ENCODE measurements at regions not wholly inside any gene's neighbourhood (a gene's known extent, or its start where the extent isn't known, plus 50 kb on each side); places are given as distances from the start of the nearest gene placed in this dataset.
"Not testable (repeated sequence)": the region's sequence is repeated elsewhere in the genome, so short reads cannot be mapped to it uniquely, and the experiment has no call there.

GRCh38 chr1:104322131-104322530 is 572.4 kb downstream of the AMY1C start:
- no peak overlapping the region for H3K27ac ChIP-seq (ENCODE audit: low read depth, low read length)
- no peak overlapping the region for H3K4me3 ChIP-seq (ENCODE audit: low read depth in 1 of 2, low read length in 2 of 2)
- no peaks in the 10 kb centered on the region for H3K27me3 ChIP-seq (ENCODE audit: control insufficient read depth in 1 of 2, insufficient read depth in 2 of 2, low read length in 2 of 2)
- no peaks in the 10 kb centered on the region for H3K4me1 ChIP-seq (ENCODE audit: insufficient read depth, low read length)
- H3K9me3 ChIP-seq (ENCODE audit: low read length): no peaks in the 10 kb centered on the region
- H3K36me3 ChIP-seq (ENCODE audit: insufficient read depth, low read length): no peaks in the 10 kb centered on the region
- H3K9ac ChIP-seq (ENCODE audit: low read length): no peak overlapping the region

DNA sequence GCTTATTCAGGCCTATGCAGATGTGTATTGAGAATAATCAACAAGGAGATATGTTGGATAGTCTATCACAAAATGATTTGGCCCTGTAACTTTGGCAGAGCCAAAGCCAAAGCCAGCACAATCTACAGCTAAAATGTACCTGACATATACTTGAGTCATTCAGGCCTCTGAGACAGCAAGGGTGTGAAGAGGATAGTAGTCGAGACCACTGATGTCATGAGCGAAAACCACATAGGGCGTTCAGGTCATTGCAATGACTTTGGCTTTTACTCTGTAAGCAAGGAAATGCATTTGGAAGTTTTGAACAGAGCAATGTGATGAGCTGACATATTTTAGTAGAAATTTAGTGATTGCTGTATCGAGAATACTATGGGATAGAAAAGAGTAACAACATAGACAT is 579.6 kb downstream of the AMY1C start:
- no peaks in the 10 kb centered on the region for H3K36me3 ChIP-seq (ENCODE audit: insufficient read depth, low read length)
- H3K27ac ChIP-seq (ENCODE audit: low read depth, low read length): no peak overlapping the region
- H3K4me3 ChIP-seq (ENCODE audit: low read depth in 1 of 2, low read length in 2 of 2): no peak overlapping the region
- H3K9ac ChIP-seq (ENCODE audit: low read length): no peak overlapping the region
- no peaks in the 10 kb centered on the region for H3K27me3 ChIP-seq (ENCODE audit: control insufficient read depth in 1 of 2, insufficient read depth in 2 of 2, low read length in 2 of 2)
- no peaks in the 10 kb centered on the region for H3K9me3 ChIP-seq (ENCODE audit: low read length)
- H3K4me1 ChIP-seq (ENCODE audit: insufficient read depth, low read length): no peaks in the 10 kb centered on the region

DNA sequence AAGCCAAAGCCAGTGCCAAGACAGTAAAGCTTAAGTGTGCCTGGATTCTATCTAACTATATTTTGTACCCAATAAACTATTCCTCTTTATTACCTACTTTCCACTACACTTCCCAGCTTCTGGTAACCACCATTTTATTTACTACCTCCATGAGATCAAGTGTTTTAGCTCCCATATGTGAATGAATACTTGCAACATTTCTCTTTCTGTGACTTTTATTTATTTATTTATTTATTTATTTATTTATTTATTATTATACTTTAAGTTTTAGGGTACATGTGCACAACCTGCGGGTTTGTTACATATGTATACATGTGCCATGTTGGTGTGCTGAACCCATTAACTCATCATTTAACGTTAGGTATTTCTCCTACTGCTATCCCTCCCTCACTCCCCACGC is 582.1 kb downstream of the AMY1C start:
- no peaks in the 10 kb centered on the region for H3K9me3 ChIP-seq (ENCODE audit: low read length)
- H3K27me3 ChIP-seq (ENCODE audit: control insufficient read depth in 1 of 2, insufficient read depth in 2 of 2, low read length in 2 of 2): no peaks in the 10 kb centered on the region
- H3K4me1 ChIP-seq (ENCODE audit: insufficient read depth, low read length): no peaks in the 10 kb centered on the region
- H3K27ac ChIP-seq (ENCODE audit: low read depth, low read length): no peak overlapping the region
- no peaks in the 10 kb centered on the region for H3K36me3 ChIP-seq (ENCODE audit: insufficient read depth, low read length)
- no peak overlapping the region for H3K4me3 ChIP-seq (ENCODE audit: low read depth in 1 of 2, low read length in 2 of 2)
- no peak overlapping the region for H3K9ac ChIP-seq (ENCODE audit: low read length)

DNA sequence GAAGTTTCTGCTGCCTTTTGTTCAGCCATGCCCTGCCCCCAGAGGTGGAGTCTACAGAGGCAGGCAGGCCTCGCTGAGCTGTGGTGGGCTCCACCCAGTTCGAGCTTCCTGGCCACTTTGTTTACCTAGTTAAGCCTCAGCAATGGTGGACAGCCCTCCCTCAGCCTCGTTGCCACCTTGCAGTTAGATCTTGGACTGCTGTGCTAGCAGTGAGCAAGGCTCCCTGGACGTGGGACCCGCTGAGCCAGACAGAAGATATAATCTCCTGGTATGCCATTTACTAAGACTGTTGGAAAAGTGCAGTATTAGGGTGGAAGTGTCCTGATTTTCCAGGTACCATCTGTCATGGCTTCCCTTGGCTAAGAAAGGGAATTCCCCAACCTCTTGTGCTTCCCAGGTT is 588.2 kb downstream of the AMY1C start:
- not testable (repeated sequence) for H3K4me1 ChIP-seq (ENCODE audit: insufficient read depth, low read length); H3K27ac ChIP-seq (ENCODE audit: low read depth, low read length); H3K9ac ChIP-seq (ENCODE audit: low read length); H3K9me3 ChIP-seq (ENCODE audit: low read length); H3K4me3 ChIP-seq (ENCODE audit: low read depth in 1 of 2, low read length in 2 of 2); H3K36me3 ChIP-seq (ENCODE audit: insufficient read depth, low read length); H3K27me3 ChIP-seq (ENCODE audit: control insufficient read depth in 1 of 2, insufficient read depth in 2 of 2, low read length in 2 of 2)

DNA sequence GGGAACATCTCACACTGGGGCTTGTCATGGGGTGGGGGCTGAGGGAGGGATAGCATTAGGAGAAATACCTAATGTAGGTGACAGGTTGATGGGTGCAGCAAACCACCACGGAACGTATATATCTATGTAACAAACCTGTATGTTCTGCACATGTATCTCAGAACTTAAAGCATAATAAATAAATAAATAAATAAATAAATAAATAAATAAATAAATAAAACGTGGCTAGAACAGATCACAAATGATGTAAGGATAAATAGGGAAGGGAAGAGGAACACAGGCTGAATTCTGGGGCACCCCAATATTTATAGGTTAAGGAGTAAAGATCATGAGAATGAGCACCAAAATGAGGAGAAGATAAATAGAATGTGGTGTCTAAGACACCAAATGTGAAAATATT is 592.2 kb downstream of the AMY1C start:
- Histone ChIP-seq H3K9ac (ENCODE audit: low read length) (no peak overlapping the region), H3K4me1 (ENCODE audit: insufficient read depth, low read length) (no peaks in the 10 kb centered on the region), H3K36me3 (ENCODE audit: insufficient read depth, low read length) (no peaks in the 10 kb centered on the region), H3K27me3 (ENCODE audit: control insufficient read depth in 1 of 2, insufficient read depth in 2 of 2, low read length in 2 of 2) (no peaks in the 10 kb centered on the region), H3K9me3 (ENCODE audit: low read length) (no peaks in the 10 kb centered on the region), H3K4me3 (ENCODE audit: low read depth in 1 of 2, low read length in 2 of 2) (no peak overlapping the region), H3K27ac (ENCODE audit: low read depth, low read length) (no peak overlapping the region)

DNA sequence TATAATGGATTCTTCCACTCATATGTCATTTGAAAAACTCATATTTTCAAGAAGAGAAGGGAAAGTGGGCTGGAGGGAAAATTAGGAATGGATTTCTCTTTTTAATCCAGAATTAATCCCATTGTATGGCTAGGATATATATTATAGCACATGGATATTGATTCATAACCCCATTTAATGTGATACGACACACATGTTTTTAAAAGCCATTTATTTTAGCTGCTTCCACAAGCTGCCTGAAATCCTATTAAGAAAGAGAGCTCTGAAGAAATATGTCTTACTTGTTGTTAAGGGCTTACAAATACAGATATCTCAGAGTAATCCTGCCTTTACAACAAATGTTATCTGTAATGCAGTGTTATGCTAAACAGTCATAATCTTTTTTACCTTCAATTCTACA is 598.6 kb downstream of the AMY1C start:
- H3K4me1 ChIP-seq (ENCODE audit: insufficient read depth, low read length): no peaks in the 10 kb centered on the region
- no peak overlapping the region for H3K27ac ChIP-seq (ENCODE audit: low read depth, low read length)
- no peak overlapping the region for H3K9ac ChIP-seq (ENCODE audit: low read length)
- no peaks in the 10 kb centered on the region for H3K27me3 ChIP-seq (ENCODE audit: control insufficient read depth in 1 of 2, insufficient read depth in 2 of 2, low read length in 2 of 2)
- H3K9me3 ChIP-seq (ENCODE audit: low read length): no peaks in the 10 kb centered on the region
- H3K36me3 ChIP-seq (ENCODE audit: insufficient read depth, low read length): no peaks in the 10 kb centered on the region
- no peak overlapping the region for H3K4me3 ChIP-seq (ENCODE audit: low read depth in 1 of 2, low read length in 2 of 2)

DNA sequence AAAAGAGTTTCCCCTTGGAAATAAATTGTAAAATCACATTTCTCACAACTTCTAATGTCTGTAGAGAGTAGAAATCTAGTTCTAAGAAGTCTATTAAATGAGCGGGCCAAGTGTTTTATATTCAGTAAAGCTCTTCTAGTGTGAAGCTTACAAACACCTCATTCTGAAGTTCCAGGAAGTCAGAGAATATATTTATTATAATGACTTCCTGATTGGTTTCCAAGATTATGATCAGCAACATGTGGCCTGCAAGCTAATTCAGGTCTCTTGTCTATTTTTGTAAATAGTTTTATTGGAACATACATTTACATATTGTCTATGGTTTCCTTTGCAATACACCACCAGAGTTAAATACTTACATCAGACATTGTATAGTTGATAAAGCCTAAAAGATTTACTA is 603.9 kb downstream of the AMY1C start:
- no peak overlapping the region for H3K4me3 ChIP-seq (ENCODE audit: low read depth in 1 of 2, low read length in 2 of 2)
- no peaks in the 10 kb centered on the region for H3K27me3 ChIP-seq (ENCODE audit: control insufficient read depth in 1 of 2, insufficient read depth in 2 of 2, low read length in 2 of 2)
- no peaks in the 10 kb centered on the region for H3K36me3 ChIP-seq (ENCODE audit: insufficient read depth, low read length)
- H3K9me3 ChIP-seq (ENCODE audit: low read length): no peaks in the 10 kb centered on the region
- no peaks in the 10 kb centered on the region for H3K4me1 ChIP-seq (ENCODE audit: insufficient read depth, low read length)
- no peak overlapping the region for H3K9ac ChIP-seq (ENCODE audit: low read length)
- no peak overlapping the region for H3K27ac ChIP-seq (ENCODE audit: low read depth, low read length)

DNA sequence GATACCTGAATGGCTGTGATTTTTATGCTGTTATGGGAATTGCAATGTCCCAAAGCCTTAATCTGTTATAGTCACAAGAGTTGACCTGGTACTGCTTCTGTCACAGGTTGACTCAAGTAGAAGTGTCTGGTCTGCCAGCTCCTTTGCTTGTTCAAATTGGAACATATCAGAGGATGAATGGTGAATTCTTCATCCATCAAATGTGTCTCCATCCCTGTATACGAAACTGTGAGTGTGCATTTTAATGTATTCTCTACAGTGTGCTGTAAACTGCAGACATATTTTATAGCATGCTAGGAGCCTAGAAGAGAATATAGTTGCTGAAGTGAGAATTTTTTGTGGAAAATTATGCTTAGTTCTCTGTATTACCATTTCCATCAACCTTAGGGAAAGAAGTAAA is 608.4 kb downstream of the AMY1C start:
- Histone ChIP-seq H3K4me1 (ENCODE audit: insufficient read depth, low read length) (no peaks in the 10 kb centered on the region), H3K9me3 (ENCODE audit: low read length) (no peaks in the 10 kb centered on the region), H3K27me3 (ENCODE audit: control insufficient read depth in 1 of 2, insufficient read depth in 2 of 2, low read length in 2 of 2) (no peaks in the 10 kb centered on the region), H3K9ac (ENCODE audit: low read length) (no peak overlapping the region), H3K4me3 (ENCODE audit: low read depth in 1 of 2, low read length in 2 of 2) (no peak overlapping the region), H3K36me3 (ENCODE audit: insufficient read depth, low read length) (no peaks in the 10 kb centered on the region), H3K27ac (ENCODE audit: low read depth, low read length) (no peak overlapping the region)

GRCh38 chr1:104358621-104359020 is 608.9 kb downstream of the AMY1C start:
- Histone ChIP-seq H3K36me3 (ENCODE audit: insufficient read depth, low read length) (no peaks in the 10 kb centered on the region), H3K9ac (ENCODE audit: low read length) (no peak overlapping the region), H3K27ac (ENCODE audit: low read depth, low read length) (no peak overlapping the region), H3K27me3 (ENCODE audit: control insufficient read depth in 1 of 2, insufficient read depth in 2 of 2, low read length in 2 of 2) (no peaks in the 10 kb centered on the region), H3K4me1 (ENCODE audit: insufficient read depth, low read length) (no peaks in the 10 kb centered on the region), H3K9me3 (ENCODE audit: low read length) (no peaks in the 10 kb centered on the region), H3K4me3 (ENCODE audit: low read depth in 1 of 2, low read length in 2 of 2) (no peak overlapping the region)

DNA sequence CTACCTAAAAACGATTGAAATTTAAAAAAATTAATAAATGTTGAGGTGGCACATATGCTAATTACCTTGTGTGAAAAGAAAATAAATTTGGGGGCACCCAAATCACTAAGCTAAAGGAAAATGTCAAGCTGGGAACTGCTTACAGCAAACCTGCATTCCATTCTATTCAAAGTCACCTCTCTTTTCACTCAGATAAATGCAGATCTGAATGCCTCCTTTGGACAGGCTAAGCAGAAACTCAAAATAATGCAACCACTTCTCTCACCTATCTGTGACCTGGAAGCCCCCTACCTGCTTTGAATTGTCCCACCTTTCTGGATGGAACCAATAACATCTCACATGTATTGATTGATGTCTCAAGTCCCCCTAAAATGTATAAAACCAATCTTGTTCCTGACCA is 628.7 kb downstream of the AMY1C start:
- no peaks in the 10 kb centered on the region for H3K27me3 ChIP-seq (ENCODE audit: control insufficient read depth in 1 of 2, insufficient read depth in 2 of 2, low read length in 2 of 2)
- H3K36me3 ChIP-seq (ENCODE audit: insufficient read depth, low read length): no peaks in the 10 kb centered on the region
- no peaks in the 10 kb centered on the region for H3K4me1 ChIP-seq (ENCODE audit: insufficient read depth, low read length)
- no peak overlapping the region for H3K4me3 ChIP-seq (ENCODE audit: low read depth in 1 of 2, low read length in 2 of 2)
- no peaks in the 10 kb centered on the region for H3K9me3 ChIP-seq (ENCODE audit: low read length)
- H3K27ac ChIP-seq (ENCODE audit: low read depth, low read length): no peak overlapping the region
- H3K9ac ChIP-seq (ENCODE audit: low read length): no peak overlapping the region

DNA sequence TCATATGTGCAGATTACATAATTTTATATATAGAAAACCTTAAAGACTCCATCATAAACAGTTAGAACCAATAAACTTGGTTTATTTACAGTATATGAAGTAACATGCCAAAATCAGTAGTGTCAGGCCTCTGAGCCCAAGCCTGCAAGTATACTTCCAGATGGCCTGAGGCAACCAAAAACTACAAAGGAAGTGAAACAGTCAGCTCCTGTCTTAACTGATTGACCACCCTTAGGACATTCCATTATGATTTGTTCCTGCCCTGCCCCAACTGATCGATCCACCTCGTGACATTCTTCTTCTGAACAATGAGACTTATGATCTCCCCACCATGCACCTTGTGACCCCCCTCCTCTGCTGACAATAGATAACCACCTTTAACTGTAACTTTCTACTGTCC is 630.3 kb downstream of the AMY1C start:
- no peaks in the 10 kb centered on the region for H3K27me3 ChIP-seq (ENCODE audit: control insufficient read depth in 1 of 2, insufficient read depth in 2 of 2, low read length in 2 of 2)
- no peak overlapping the region for H3K27ac ChIP-seq (ENCODE audit: low read depth, low read length)
- no peaks in the 10 kb centered on the region for H3K4me1 ChIP-seq (ENCODE audit: insufficient read depth, low read length)
- H3K4me3 ChIP-seq (ENCODE audit: low read depth in 1 of 2, low read length in 2 of 2): no peak overlapping the region
- no peaks in the 10 kb centered on the region for H3K36me3 ChIP-seq (ENCODE audit: insufficient read depth, low read length)
- H3K9me3 ChIP-seq (ENCODE audit: low read length): no peaks in the 10 kb centered on the region
- no peak overlapping the region for H3K9ac ChIP-seq (ENCODE audit: low read length)

DNA sequence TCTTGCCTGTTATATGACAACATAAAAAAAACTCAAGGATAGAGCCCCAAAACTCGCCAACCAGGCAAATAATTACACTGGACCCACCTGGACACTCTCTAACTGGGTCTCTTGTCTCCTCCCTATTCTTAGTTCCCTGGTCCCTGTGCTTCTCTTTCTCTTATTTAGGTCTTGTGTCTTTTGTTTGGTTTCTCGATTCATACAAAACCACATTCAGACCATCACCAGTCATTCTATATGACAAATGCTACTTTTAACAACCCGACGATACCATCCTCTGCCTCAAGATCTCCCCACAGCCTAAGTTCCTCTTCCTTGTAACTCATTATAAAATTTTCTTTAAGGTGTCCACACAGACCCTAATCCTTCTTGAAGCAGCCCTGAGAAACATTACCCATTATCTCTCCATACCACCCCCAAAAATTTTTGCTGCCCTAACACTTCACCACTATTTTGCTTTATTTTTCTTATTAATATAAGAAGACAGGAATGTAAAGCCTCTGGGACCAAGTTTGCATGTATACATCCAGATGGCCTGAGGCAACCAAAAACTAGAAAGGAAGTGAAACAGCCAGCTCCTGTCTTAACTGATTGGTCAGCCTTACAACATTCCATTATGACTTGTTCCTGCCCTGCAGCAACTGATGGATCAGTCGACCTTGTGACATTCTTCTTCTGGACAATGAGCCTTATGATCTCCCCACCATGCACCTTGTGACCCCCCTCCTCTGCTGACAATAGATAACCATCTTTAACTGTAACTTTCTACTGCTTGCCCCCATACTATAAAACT is 638.2 kb downstream of the AMY1C start:
- H3K27ac ChIP-seq (ENCODE audit: low read depth, low read length): no peak overlapping the region
- H3K27me3 ChIP-seq (ENCODE audit: control insufficient read depth in 1 of 2, insufficient read depth in 2 of 2, low read length in 2 of 2): no peaks in the 10 kb centered on the region
- H3K4me3 ChIP-seq (ENCODE audit: low read depth in 1 of 2, low read length in 2 of 2): no peak overlapping the region
- H3K9ac ChIP-seq (ENCODE audit: low read length): no peak overlapping the region
- no peaks in the 10 kb centered on the region for H3K9me3 ChIP-seq (ENCODE audit: low read length)
- H3K36me3 ChIP-seq (ENCODE audit: insufficient read depth, low read length): no peaks in the 10 kb centered on the region
- no peaks in the 10 kb centered on the region for H3K4me1 ChIP-seq (ENCODE audit: insufficient read depth, low read length)

Measured in muscle layer of colon (tissue), 2 donors.